CD4-positive, alpha-beta memory T cell (primary cell): ENCODE measurements at regions not wholly inside any gene's neighbourhood (a gene's known extent, or its start where the extent isn't known, plus 50 kb on each side); places are given as distances from the start of the nearest gene placed in this dataset.

Experiments
- CTCF ChIA-PET: fragments of 350-600 bp; sonication (Branson Sonifier 250); formaldehyde crosslinking; loops from one replicate; lab custom pipeline; 2021; ENCODE audit warnings: inconsistent platforms; ENCODE audit not compliant: partially characterized antibody; lab: Charles Lee
- POLR2A ChIA-PET: fragments of 350-600 bp; sonication (Branson Sonifier 250); formaldehyde crosslinking; loops from one replicate; lab custom pipeline; 2021; ENCODE audit not compliant: partially characterized antibody; lab: Charles Lee
- DNase-seq, 5 donors: peaks; one replicate each; pipeline versions ENCODE4 v3.0.0 to v3.0.0-alpha.2; 2020 to 2022; ENCODE audit warnings: mixed read lengths in 1 of 5
- H3K27ac ChIP-seq: one replicate; pipeline ENCODE4 v1.7.0; 2013; ENCODE audit warnings: low read depth, low read length
- H3K27me3 ChIP-seq: 2 replicates; pipeline ENCODE4 v1.7.0; 2013; ENCODE audit warnings: mild to moderate bottlenecking, low read length, moderate library complexity; ENCODE audit not compliant: insufficient read depth
- H3K36me3 ChIP-seq: 2 replicates; pipeline ENCODE4 v1.7.0; 2013; ENCODE audit warnings: mild to moderate bottlenecking, low read length, moderate library complexity; ENCODE audit not compliant: insufficient read depth
- H3K4me1 ChIP-seq: 2 replicates; pipeline ENCODE4 v1.7.0; 2013; ENCODE audit warnings: mild to moderate bottlenecking, low read length, moderate library complexity; ENCODE audit not compliant: insufficient read depth
- H3K4me3 ChIP-seq, 2 donors: one replicate each; pipeline ENCODE4 v1.7.0; 2013; ENCODE audit warnings: low read length in 2 of 2, mild to moderate bottlenecking in 1 of 2
- H3K9me3 ChIP-seq, 2 donors: one replicate each; pipeline ENCODE4 v1.7.0; 2013; ENCODE audit warnings: low read length in 2 of 2, control low read depth in 1 of 2; ENCODE audit not compliant: control insufficient read depth in 1 of 2
- H3K27ac Mint-ChIP-seq, 7 donors: one replicate each; pipeline ENCODE4 v1.8.0; 2020 to 2021; ENCODE audit warnings: mixed read lengths in 7 of 7, mild to moderate bottlenecking in 6 of 7, inconsistent platforms in 3 of 7, moderate library complexity in 3 of 7
- H3K27me3 Mint-ChIP-seq, 2 donors: one replicate each; pipeline ENCODE4 v1.8.0; 2020 to 2021; ENCODE audit warnings: mixed read lengths in 2 of 2
- H3K36me3 Mint-ChIP-seq, 2 donors: one replicate each; pipeline ENCODE4 v1.8.0; 2020 to 2021; ENCODE audit warnings: mixed read lengths in 2 of 2, inconsistent platforms in 1 of 2, mild to moderate bottlenecking in 1 of 2
- H3K4me1 Mint-ChIP-seq, 4 donors: one replicate each; pipeline ENCODE4 v1.8.0; 2020 to 2021; ENCODE audit warnings: mixed read lengths in 4 of 4, mild to moderate bottlenecking in 1 of 4
- H3K4me3 Mint-ChIP-seq, 8 donors: one replicate each; pipeline ENCODE4 v1.8.0; 2020 to 2021; ENCODE audit warnings: mixed read lengths in 8 of 8, mild to moderate bottlenecking in 7 of 8, moderate library complexity in 6 of 8, inconsistent platforms in 3 of 8
- H3K9me3 Mint-ChIP-seq, 8 donors: one replicate each; pipeline ENCODE4 v1.8.0; 2020 to 2021; ENCODE audit warnings: mixed read lengths in 8 of 8, mild to moderate bottlenecking in 5 of 8, inconsistent platforms in 3 of 8, moderate library complexity in 1 of 8
- intact Hi-C: fragments of 100-400 bp; cut with micrococcal nuclease; formaldehyde crosslinking; loops from one replicate; pipeline ENCODE4 v1.15.1; 2023

DNA sequence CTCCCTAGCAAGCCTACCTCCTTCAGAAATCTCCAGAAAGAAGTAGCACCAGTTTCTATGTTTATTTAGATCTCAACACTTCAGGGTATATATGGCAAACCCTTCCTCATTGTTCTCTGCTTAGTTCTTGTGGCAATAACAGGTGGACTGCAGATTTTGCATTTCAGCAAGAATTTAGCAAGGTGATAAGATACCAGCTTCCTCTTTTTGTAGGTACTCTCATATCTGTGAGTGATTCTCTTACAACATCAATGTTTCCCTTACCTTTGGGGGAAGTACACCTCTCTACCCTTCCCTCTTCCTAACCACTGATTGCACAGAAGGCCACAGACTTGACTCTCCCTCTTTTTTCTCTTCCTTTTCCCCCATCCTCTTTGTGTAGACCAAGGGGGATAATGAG, 230.9 kb upstream of the SESN3 start:
- Mint-ChIP-seq H3K36me3 (no peaks in the 10 kb centered on the region), H3K4me1 (peaks cover 0 to 4% (median 0%) of the 10 kb centered on the region in 4 donors), H3K27ac (no peak overlapping the region), H3K4me3 (no peak overlapping the region), H3K27me3 (peaks cover 0 to 3% of the 10 kb centered on the region in 2 donors), H3K9me3 (peaks cover 0 to 7% (median 2%) of the 10 kb centered on the region in 8 donors)
- Histone ChIP-seq H3K36me3 (no peaks in the 10 kb centered on the region), H3K4me3 (no peak overlapping the region), H3K9me3 (no peaks in the 10 kb centered on the region), H3K4me1 (no peaks in the 10 kb centered on the region), H3K27ac (no peak overlapping the region), H3K27me3 (no peaks in the 10 kb centered on the region)
- DNase-seq, result no peak
- intact Hi-C loops, result no loop called here
- POLR2A ChIA-PET, result no interaction called here
- CTCF ChIA-PET, result no interaction called here

DNA sequence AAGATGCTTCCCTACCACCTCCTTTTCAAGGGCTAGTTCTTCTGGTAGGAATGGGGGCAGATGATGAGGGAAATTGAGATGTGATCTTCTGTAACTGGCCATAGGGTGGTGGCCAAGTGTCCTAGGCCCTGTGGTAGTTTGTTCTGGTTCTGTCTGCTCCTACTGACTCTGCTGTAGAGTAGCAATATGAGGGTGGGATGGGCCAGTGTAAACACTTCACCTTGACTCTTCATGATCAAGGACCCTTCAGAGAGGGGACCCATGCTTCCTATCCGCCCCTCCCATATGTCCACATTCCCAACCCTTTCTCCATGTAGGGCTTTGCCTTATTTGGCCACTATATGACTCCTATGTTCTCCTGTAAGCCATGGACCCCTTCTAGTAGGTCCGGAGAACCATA, 230.3 kb upstream of the SESN3 start:
- Mint-ChIP-seq H3K27ac (no peak overlapping the region), H3K4me3 (no peak overlapping the region), H3K36me3 (no peaks in the 10 kb centered on the region), H3K27me3 (peaks cover 0 to 3% of the 10 kb centered on the region in 2 donors), H3K9me3 (peaks cover 0 to 7% (median 2%) of the 10 kb centered on the region in 8 donors), H3K4me1 (peaks cover 0 to 4% (median 0%) of the 10 kb centered on the region in 4 donors)
- Histone ChIP-seq H3K4me1 (no peaks in the 10 kb centered on the region), H3K4me3 (no peak overlapping the region), H3K27me3 (no peaks in the 10 kb centered on the region), H3K9me3 (no peaks in the 10 kb centered on the region), H3K27ac (no peak overlapping the region), H3K36me3 (no peaks in the 10 kb centered on the region)
- CTCF ChIA-PET, result no interaction called here
- POLR2A ChIA-PET, result no interaction called here
- no peak for DNase-seq
- intact Hi-C loops, result no loop called here

DNA sequence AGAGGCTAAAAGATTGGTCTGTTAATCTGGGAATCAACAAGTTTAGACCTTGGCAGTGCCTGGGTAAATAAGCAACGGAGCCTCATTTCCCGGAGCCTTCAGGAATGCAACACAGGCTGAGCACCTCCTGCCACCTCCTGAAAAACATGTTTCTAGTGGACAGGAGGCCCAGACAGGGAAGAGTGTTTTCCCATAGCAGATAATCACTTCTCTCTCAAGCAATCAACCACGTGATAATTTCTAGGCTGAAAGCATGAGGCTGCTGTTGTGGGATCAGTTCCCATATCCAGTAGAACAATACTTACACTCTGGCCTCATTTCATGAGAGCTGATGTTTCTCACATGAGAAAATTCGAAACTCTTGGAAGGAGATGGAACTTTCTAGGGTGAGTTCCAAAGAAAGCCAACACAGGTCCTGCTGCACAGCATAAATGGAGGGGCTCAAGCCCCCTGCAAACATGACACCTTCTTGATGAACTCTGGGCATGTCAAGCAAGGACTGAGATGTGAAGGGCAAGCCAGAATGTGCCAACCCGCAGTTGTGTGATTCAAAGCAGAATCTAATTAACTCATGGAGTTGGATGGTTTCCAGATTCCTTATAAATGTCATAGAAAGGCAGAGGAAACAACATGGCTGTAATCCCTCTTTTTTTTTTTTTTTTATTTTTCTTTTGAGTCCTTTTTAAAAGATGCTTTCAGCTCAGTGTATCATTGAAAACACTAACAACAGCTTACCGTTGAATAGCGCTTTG, 228.5 kb upstream of the SESN3 start:
- no peak overlapping the region for H3K4me3 Mint-ChIP-seq
- Histone ChIP-seq H3K9me3 (no peaks in the 10 kb centered on the region), H3K27me3 (no peaks in the 10 kb centered on the region), H3K4me1 (no peaks in the 10 kb centered on the region), H3K27ac (no peak overlapping the region), H3K4me3 (no peak overlapping the region), H3K36me3 (no peaks in the 10 kb centered on the region)
- peaks cover 0 to 7% (median 2%) of the 10 kb centered on the region in 8 donors for H3K9me3 Mint-ChIP-seq
- ChIA-PET POLR2A (no interaction called here), CTCF (interaction anchor here (0.5 kb wide), 1 partner anchor 307 kb away, joined by 3 read pairs; no protein-coding TSS in a partner anchor)
- no peak overlapping the region for H3K27ac Mint-ChIP-seq
- DNase-seq, result no peak
- H3K27me3 Mint-ChIP-seq, result peaks cover 0 to 3% of the 10 kb centered on the region in 2 donors
- intact Hi-C loops, result no loop called here
- H3K4me1 Mint-ChIP-seq, result peaks cover 0 to 4% (median 0%) of the 10 kb centered on the region in 4 donors
- no peaks in the 10 kb centered on the region for H3K36me3 Mint-ChIP-seq

DNA sequence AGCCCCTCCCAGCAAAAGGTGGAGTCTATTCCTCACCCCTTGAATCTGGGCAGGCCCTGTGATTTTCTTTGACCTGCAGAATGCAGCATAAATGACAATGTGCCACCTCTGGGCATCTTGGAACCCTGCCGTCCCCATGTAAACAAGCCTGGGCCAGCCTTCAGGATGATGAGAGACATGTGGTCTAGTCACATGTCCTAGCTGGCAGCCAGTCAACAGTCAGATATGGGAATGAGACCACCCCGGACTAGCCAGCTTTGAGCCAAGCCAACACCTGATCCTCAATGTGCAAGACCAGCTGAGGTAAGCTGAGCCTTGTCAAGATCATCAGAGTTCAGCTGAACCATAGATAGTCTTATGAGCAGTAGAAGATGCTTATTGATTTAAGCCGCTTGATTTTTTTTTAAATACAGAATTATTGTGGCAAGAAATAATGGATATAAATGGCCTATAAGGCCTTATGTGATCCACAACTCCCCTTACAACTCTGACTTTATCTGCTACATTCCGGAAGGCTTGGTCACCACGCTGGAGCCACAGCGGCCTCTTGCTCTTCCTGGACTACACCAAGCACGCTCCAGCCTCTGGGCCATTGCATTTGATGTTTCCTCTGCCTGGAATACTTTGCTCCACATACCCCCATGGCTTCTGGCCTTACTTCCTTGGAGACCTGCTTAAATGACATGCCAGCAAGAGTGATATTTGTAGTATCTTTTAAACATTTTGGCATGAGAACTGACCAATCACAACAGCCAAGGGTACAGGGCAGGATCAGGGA, 225.9 kb upstream of the SESN3 start:
- no peak overlapping the region for H3K4me3 Mint-ChIP-seq
- Histone ChIP-seq H3K9me3 (no peaks in the 10 kb centered on the region), H3K4me1 (no peaks in the 10 kb centered on the region), H3K27me3 (no peaks in the 10 kb centered on the region), H3K36me3 (no peaks in the 10 kb centered on the region), H3K27ac (no peak overlapping the region), H3K4me3 (no peak overlapping the region)
- peaks cover 0 to 3% of the 10 kb centered on the region in 2 donors for H3K27me3 Mint-ChIP-seq
- ChIA-PET POLR2A (no interaction called here), CTCF (interaction anchor here (2.1 kb wide), 1 partner anchor 248 kb away, joined by 7 read pairs; no protein-coding TSS in a partner anchor)
- H3K27ac Mint-ChIP-seq, result peak overlapping the region in 2 of 7 donors; percentile 25 to 57
- no peak for DNase-seq
- peaks cover 0 to 2% (median 0%) of the 10 kb centered on the region in 4 donors for H3K4me1 Mint-ChIP-seq
- H3K9me3 Mint-ChIP-seq, result peaks cover 0 to 7% (median 2%) of the 10 kb centered on the region in 8 donors
- intact Hi-C loops, result no loop called here
- no peaks in the 10 kb centered on the region for H3K36me3 Mint-ChIP-seq

DNA sequence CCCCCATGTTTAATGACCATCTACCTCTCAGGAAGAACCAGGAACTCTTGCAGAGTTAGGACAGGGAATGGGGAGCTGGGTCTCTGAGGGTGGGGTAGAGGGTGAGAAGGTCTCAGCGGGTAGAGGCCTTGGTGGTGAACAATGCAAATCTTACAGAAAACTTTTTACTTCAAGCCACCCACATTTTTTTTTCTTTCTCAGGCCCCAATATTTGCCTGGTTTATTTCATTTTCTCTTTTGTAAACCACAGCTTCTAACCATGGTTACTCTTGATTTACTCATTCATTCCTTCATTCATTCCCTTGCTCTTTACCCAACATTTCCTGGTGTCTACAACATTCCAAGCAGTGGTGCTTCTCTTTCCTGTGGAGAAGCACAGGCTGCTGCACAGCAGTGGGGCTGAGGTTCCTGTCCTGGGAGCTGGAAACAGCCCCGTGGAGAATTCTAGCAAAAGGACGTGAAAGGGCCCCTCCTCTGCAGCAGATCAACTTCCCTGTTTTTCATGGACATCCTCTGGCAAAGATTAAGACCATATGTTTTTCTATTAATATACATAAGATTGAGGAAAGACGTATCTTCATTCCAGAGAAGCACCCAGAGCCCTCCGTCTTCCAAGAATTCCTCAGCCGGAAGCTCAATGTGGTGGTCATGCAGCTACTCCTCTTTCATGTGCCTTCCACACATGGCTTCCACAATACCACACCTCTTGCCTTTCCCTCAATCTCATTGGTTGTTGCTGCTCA, 224.4 kb upstream of the SESN3 start:
- Histone ChIP-seq H3K9me3 (no peaks in the 10 kb centered on the region), H3K4me1 (no peaks in the 10 kb centered on the region), H3K4me3 (no peak overlapping the region), H3K27me3 (no peaks in the 10 kb centered on the region), H3K36me3 (no peaks in the 10 kb centered on the region), H3K27ac (no peak overlapping the region)
- Mint-ChIP-seq H3K27ac (no peak overlapping the region), H3K9me3 (peaks cover 0 to 4% (median 0%) of the 10 kb centered on the region in 8 donors), H3K27me3 (no peaks in the 10 kb centered on the region), H3K36me3 (no peaks in the 10 kb centered on the region), H3K4me1 (no peaks in the 10 kb centered on the region), H3K4me3 (no peak overlapping the region)
- no peak for DNase-seq
- POLR2A ChIA-PET, result interaction anchor here (1.0 kb wide), 1 partner anchor 109 kb away, joined by 3 read pairs; no protein-coding TSS in a partner anchor
- CTCF ChIA-PET, result interaction anchor here (0.6 to 2.1 kb wide), 2 partner anchors 250 to 390 kb away, joined by 3 to 7 read pairs; no protein-coding TSS in a partner anchor
- intact Hi-C loops, result no loop called here

DNA sequence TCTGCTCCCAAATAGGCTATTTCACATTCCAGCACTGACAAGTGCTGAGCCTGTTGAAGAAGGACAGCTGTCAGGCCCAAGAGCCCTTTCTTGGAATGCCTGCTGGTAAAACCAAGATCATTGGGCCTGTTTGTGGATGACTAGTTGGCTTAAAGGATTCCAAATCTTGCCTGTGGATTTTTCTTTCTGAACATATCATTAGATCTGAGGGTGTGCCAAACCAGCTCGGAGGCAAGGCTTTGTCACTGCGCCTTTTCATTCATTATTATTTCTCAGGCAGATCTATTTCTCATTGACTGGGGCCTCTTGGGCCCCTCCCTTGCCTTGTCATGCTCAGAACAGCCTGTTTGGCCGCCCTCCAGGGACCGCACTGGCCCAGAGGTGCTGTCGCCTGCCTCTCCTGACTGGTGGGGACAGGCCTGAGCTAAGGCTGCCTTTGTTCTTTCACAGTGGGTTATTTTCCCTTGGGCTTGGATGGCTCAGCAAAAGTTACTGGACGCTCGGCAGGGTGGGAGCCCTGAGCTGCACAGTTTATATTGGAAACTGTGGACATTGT, 222.7 kb upstream of the SESN3 start:
- intact Hi-C loops, result no loop called here
- Histone ChIP-seq H3K9me3 (no peaks in the 10 kb centered on the region), H3K4me1 (no peaks in the 10 kb centered on the region), H3K27ac (no peak overlapping the region), H3K36me3 (no peaks in the 10 kb centered on the region), H3K4me3 (no peak overlapping the region), H3K27me3 (no peaks in the 10 kb centered on the region)
- Mint-ChIP-seq H3K27me3 (no peaks in the 10 kb centered on the region), H3K4me3 (no peak overlapping the region), H3K9me3 (no peaks in the 10 kb centered on the region), H3K27ac (no peak overlapping the region), H3K4me1 (peaks cover 0 to 2% (median 0%) of the 10 kb centered on the region in 4 donors), H3K36me3 (no peaks in the 10 kb centered on the region)
- ChIA-PET POLR2A (no interaction called here), CTCF (interaction anchor here (0.6 kb wide), 1 partner anchor 293 kb away, joined by 3 read pairs; no protein-coding TSS in a partner anchor)
- no peak for DNase-seq
